AG04450 (cell line): ENCODE measurements at regions not wholly inside any gene's neighbourhood (a gene's known extent, or its start where the extent isn't known, plus 50 kb on each side); places are given as distances from the start of the nearest gene placed in this dataset.
A peak's percentile ranks its signal among the peaks of the same experiment; 100 is the strongest.

Source experiments
- CTCF ChIA-PET: fragments of 300-600, 350-600 bp; formaldehyde crosslinking; extraction: SDS; loops from one replicate; lab custom pipeline; 2022; ENCODE audit warnings: antibody characterized with exemption, inconsistent platforms; lab: Charles Lee
- POLR2A ChIA-PET: fragments of 350-600 bp; formaldehyde crosslinking; extraction: SDS; loops from one replicate; lab custom pipeline; 2021; ENCODE audit warnings: antibody characterized with exemption, inconsistent platforms; lab: Yijun Ruan, JAX
- DNase-seq: peaks from one replicate; pipeline ENCODE4 v3.0.0-alpha.2; 2011; ENCODE audit warnings: low read depth, low spot score
- H3K27ac ChIP-seq: one replicate; pipeline ENCODE4 v1.5.1; 2012; ENCODE audit warnings: low read depth, low read length, control low read depth
- H3K27me3 ChIP-seq: one replicate; pipeline ENCODE4 v1.6.0; 2012; ENCODE audit warnings: low read length; ENCODE audit not compliant: control insufficient read depth, insufficient read depth
- H3K4me3 ChIP-seq: 2 replicates; pipeline ENCODE4 v1.5.1; 2011; ENCODE audit warnings: mild to moderate bottlenecking, low read depth, low read length, control low read depth
- H3K9me3 ChIP-seq: 2 replicates; pipeline ENCODE4 v1.5.1; 2012; ENCODE audit warnings: low read length; ENCODE audit not compliant: control insufficient read depth, insufficient read depth
- CTCF ChIP-seq: IDR thresholded peaks from 2 replicates; pipeline ENCODE4 v1.5.1; 2011; ENCODE audit warnings: low read depth, low read length, control low read depth, inconsistent platforms

DNA sequence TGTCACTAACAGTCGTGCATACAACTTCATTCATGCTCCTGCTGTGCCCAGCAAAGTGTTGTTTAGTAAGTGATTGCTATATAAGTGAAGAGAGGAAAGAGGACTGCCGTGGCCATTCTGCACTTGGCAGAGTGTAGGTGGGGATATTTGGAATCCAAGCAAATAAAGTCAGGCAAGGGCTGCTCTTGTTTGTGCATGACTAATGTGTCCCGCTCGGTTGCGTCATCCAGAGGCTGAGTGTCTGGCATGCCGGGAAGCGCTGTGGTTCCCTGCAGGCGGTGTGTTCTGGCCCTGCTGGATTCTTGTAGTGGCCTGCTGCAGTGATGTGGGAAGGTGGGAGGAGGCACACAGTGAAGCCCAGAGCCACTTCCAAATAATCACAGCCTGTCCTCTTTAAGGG, 136.9 kb upstream of the ANKH start:
- POLR2A ChIA-PET, result no interaction called here
- Histone ChIP-seq H3K4me3 (no peak overlapping the region), H3K9me3 (no peaks in the 10 kb centered on the region), H3K27ac (peak overlapping the region; percentile 90), H3K27me3 (no peaks in the 10 kb centered on the region)
- CTCF ChIA-PET, result interaction anchor here (1.0 to 9.4 kb wide), 7 partner anchors 277 to 360 kb away, joined by 3 to 192 read pairs (median 5); no protein-coding TSS in a partner anchor
- TF ChIP-seq CTCF, result 0 out of 2 replicates have a peak, but pooled peaks have one; percentile 6
- peak; percentile 91 for DNase-seq

DNA sequence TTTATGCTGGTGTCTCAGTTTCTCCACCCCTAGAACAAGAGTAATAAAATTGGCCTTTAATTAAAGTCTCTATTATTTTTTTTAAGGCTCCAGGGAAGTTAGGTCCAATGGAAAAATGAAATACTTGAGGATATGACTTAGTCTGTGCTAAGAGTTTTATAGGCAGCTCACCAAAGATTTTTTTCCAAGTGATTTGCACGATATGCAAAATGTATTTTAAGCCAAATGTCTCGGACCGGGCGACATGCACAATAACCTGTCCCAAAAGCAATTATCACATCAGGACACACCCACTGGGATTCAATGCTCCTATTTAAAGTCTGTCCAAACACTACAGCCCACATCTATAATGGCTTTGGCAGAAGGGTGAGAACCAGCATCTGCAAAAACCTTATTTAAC, 136.1 kb upstream of the ANKH start:
- H3K4me3 ChIP-seq, result no peak overlapping the region
- H3K27ac ChIP-seq, result no peak overlapping the region
- no peak for TF ChIP-seq CTCF
- DNase-seq, result no peak
- no peaks in the 10 kb centered on the region for H3K27me3 ChIP-seq
- ChIA-PET POLR2A (no interaction called here), CTCF (interaction anchor here (1.0 to 9.4 kb wide), 2 partner anchors 281 to 322 kb away, joined by 4 to 192 read pairs; no protein-coding TSS in a partner anchor)
- no peaks in the 10 kb centered on the region for H3K9me3 ChIP-seq

GRCh38 chr5:15004506-15004905, 132.9 kb upstream of the ANKH start:
- no peak for DNase-seq
- no peak overlapping the region for H3K27ac ChIP-seq
- no peak for TF ChIP-seq CTCF
- ChIA-PET CTCF (interaction anchor here (0.6 to 9.4 kb wide), 17 partner anchors 9 to 356 kb away, joined by 3 to 192 read pairs (median 7); no protein-coding TSS in a partner anchor), POLR2A (no interaction called here)
- H3K9me3 ChIP-seq, result no peaks in the 10 kb centered on the region
- H3K27me3 ChIP-seq, result no peaks in the 10 kb centered on the region
- no peak overlapping the region for H3K4me3 ChIP-seq

GRCh38 chr5:15003511-15003920, 131.9 kb upstream of the ANKH start:
- POLR2A ChIA-PET, result interaction anchor here (1.0 kb wide), 1 partner anchor 260 kb away, joined by 3 read pairs; no protein-coding TSS in a partner anchor

More at GRCh38 chr5:15003511-15003920, 131.9 kb upstream of the ANKH start:
- Histone ChIP-seq H3K27ac (no peak overlapping the region), H3K27me3 (peaks cover under 1% of the 10 kb centered on the region), H3K9me3 (no peaks in the 10 kb centered on the region), H3K4me3 (no peak overlapping the region)
- TF ChIP-seq CTCF, result peak; percentile 82
- CTCF ChIA-PET, result interaction anchor here (0.6 to 9.4 kb wide), 61 partner anchors 8 to 991 kb away, joined by 3 to 192 read pairs (median 5); partner anchors contain the start of gene ANKH
- peak; percentile 39 for DNase-seq
